ENCODE measurements at regions not wholly inside any gene's neighbourhood (a gene's known extent, or its start where the extent isn't known, plus 50 kb on each side); places are given as distances from the start of the nearest gene placed in this dataset.

- TF ChIP-seq CTCF (IDR thresholded peaks at IDR 0.05; ENCODE audit: low read depth, low read length), result no peak
- no peak for DNase-seq (ENCODE audit: extremely low read depth, low read depth)
Measured at GRCh38 chr2:161052214-161052613, 108.0 kb upstream of the TANK start.

- DNase-seq (ENCODE audit: extremely low read depth, low read depth), result no peak
- no peak for TF ChIP-seq CTCF (IDR thresholded peaks at IDR 0.05; ENCODE audit: low read depth, low read length)
Measured at GRCh38 chr2:161055289-161055688, 104.9 kb upstream of the TANK start.

- TF ChIP-seq CTCF (IDR thresholded peaks at IDR 0.05; ENCODE audit: low read depth, low read length), result no peak
- DNase-seq (ENCODE audit: extremely low read depth, low read depth), result no peak
Measured at GRCh38 chr2:161059388-161059787, 100.8 kb upstream of the TANK start.

GRCh38 chr2:161061786-161062185 lies 98.4 kb upstream of the TANK start:
- no peak for TF ChIP-seq CTCF (IDR thresholded peaks at IDR 0.05; ENCODE audit: low read depth, low read length)
- no peak for DNase-seq (ENCODE audit: extremely low read depth, low read depth)

- DNase-seq (ENCODE audit: extremely low read depth, low read depth), result peak; percentile 67
- TF ChIP-seq CTCF (IDR thresholded peaks at IDR 0.05; ENCODE audit: low read depth, low read length), result peak; percentile 91
Measured at GRCh38 chr2:161063157-161063945, 96.9 kb upstream of the TANK start.

GRCh38 chr2:161063946-161064306 lies 96.3 kb upstream of the TANK start:
- no peak for TF ChIP-seq CTCF (IDR thresholded peaks at IDR 0.05; ENCODE audit: low read depth, low read length)

GRCh38 chr2:161067846-161068350 lies 92.3 kb upstream of the TANK start:
- DNase-seq (ENCODE audit: extremely low read depth, low read depth), result no peak
- TF ChIP-seq CTCF (IDR thresholded peaks at IDR 0.05; ENCODE audit: low read depth, low read length), result no peak

More at GRCh38 chr2:161063946-161064306, 96.3 kb upstream of the TANK start:
- no peak for DNase-seq (ENCODE audit: extremely low read depth, low read depth)
